BE2C (cell line): ENCODE measurements at regions not wholly inside any gene's neighbourhood (a gene's known extent, or its start where the extent isn't known, plus 50 kb on each side); places are given as distances from the start of the nearest gene placed in this dataset.

Experiments used
- DNase-seq: peaks from one replicate; pipeline ENCODE4 v3.0.0-alpha.2; 2020
- H3K27me3 ChIP-seq: fragments of 250-450 bp; sonication (Bioruptor Pico); 2 replicates; pipeline ENCODE4 v1.5.1; 2020; ENCODE audit warnings: mild to moderate bottlenecking
- H3K36me3 ChIP-seq: fragments of 250-450 bp; sonication (Bioruptor Pico); 2 replicates; pipeline ENCODE4 v1.5.1; 2020; ENCODE audit warnings: mild to moderate bottlenecking
- H3K4me1 ChIP-seq: fragments of 250-450 bp; sonication (Bioruptor Pico); 2 replicates; pipeline ENCODE4 v1.5.1; 2020
- H3K4me3 ChIP-seq: 2 replicates; pipeline ENCODE4 v1.5.1; 2011; ENCODE audit warnings: low read depth, low read length
- H3K9me3 ChIP-seq: fragments of 250-450 bp; sonication (Bioruptor Pico); 2 replicates; pipeline ENCODE4 v1.5.1; 2020
- CTCF ChIP-seq: IDR thresholded peaks from 2 replicates; pipeline ENCODE4 v1.5.1; 2012; ENCODE audit warnings: mild to moderate bottlenecking, low read depth, low read length

GRCh38 chr1:81446000-81446669 is 354.6 kb upstream of the ADGRL2 start:
- no peak for TF ChIP-seq CTCF
- Histone ChIP-seq H3K9me3 (no peaks in the 10 kb centered on the region), H3K27me3 (no peaks in the 10 kb centered on the region), H3K36me3 (no peaks in the 10 kb centered on the region), H3K4me3 (no peak overlapping the region), H3K4me1 (no peaks in the 10 kb centered on the region)
- DNase-seq, result no peak

- no peak overlapping the region for H3K4me3 ChIP-seq
- no peak for TF ChIP-seq CTCF
- DNase-seq, result no peak
- no peaks in the 10 kb centered on the region for H3K27me3 ChIP-seq
- no peaks in the 10 kb centered on the region for H3K9me3 ChIP-seq
- H3K36me3 ChIP-seq, result no peaks in the 10 kb centered on the region
- no peaks in the 10 kb centered on the region for H3K4me1 ChIP-seq
Measured at GRCh38 chr1:81443288-81443687, 357.4 kb upstream of the ADGRL2 start.

GRCh38 chr1:81439046-81439823 is 361.5 kb upstream of the ADGRL2 start:
- Histone ChIP-seq H3K4me1 (no peaks in the 10 kb centered on the region), H3K27me3 (no peaks in the 10 kb centered on the region), H3K36me3 (no peaks in the 10 kb centered on the region), H3K4me3 (no peak overlapping the region), H3K9me3 (no peaks in the 10 kb centered on the region)
- no peak for DNase-seq
- no peak for TF ChIP-seq CTCF

GRCh38 chr1:81437649-81438048 is 363.1 kb upstream of the ADGRL2 start:
- H3K9me3 ChIP-seq, result no peaks in the 10 kb centered on the region
- no peak overlapping the region for H3K4me3 ChIP-seq
- DNase-seq, result no peak
- H3K27me3 ChIP-seq, result no peaks in the 10 kb centered on the region
- no peaks in the 10 kb centered on the region for H3K36me3 ChIP-seq
- no peak for TF ChIP-seq CTCF
- H3K4me1 ChIP-seq, result no peaks in the 10 kb centered on the region

- Histone ChIP-seq H3K9me3 (no peaks in the 10 kb centered on the region), H3K4me3 (no peak overlapping the region), H3K27me3 (no peaks in the 10 kb centered on the region), H3K36me3 (no peaks in the 10 kb centered on the region), H3K4me1 (no peaks in the 10 kb centered on the region)
- no peak for DNase-seq
- no peak for TF ChIP-seq CTCF
Measured at GRCh38 chr1:81437213-81437612, 363.5 kb upstream of the ADGRL2 start.

GRCh38 chr1:81435175-81435574 is 365.6 kb upstream of the ADGRL2 start:
- H3K9me3 ChIP-seq, result no peaks in the 10 kb centered on the region
- DNase-seq, result no peak
- no peak overlapping the region for H3K4me3 ChIP-seq
- H3K27me3 ChIP-seq, result no peaks in the 10 kb centered on the region
- no peaks in the 10 kb centered on the region for H3K4me1 ChIP-seq
- no peaks in the 10 kb centered on the region for H3K36me3 ChIP-seq
- TF ChIP-seq CTCF, result no peak
